Hepatocyte (in vitro differentiated cells): ENCODE measurements at regions not wholly inside any gene's neighbourhood (a gene's known extent, or its start where the extent isn't known, plus 50 kb on each side); places are given as distances from the start of the nearest gene placed in this dataset.
A peak's percentile ranks its signal among the peaks of the same experiment; 100 is the strongest.

Experiments
- DNase-seq: peaks from one replicate; pipeline ENCODE4 v3.0.0-alpha.2; 2016; ENCODE audit warnings: low spot score
- H2AFZ ChIP-seq: fragments of 200-600 bp; sonication (generic); 2 replicates; pipeline ENCODE4 v1.6.0; 2016; ENCODE audit warnings: antibody characterized with exemption, mild to moderate bottlenecking
- H3K27ac ChIP-seq: fragments of 200-600 bp; sonication (generic); 2 replicates; pipeline ENCODE4 v1.5.1; 2016; ENCODE audit warnings: mild to moderate bottlenecking
- H3K27me3 ChIP-seq: fragments of 200-600 bp; sonication (generic); 2 replicates; pipeline ENCODE4 v1.6.1; 2016
- H3K36me3 ChIP-seq: fragments of 200-600 bp; sonication (generic); replicated peaks from 2 replicates; pipeline ENCODE4 v1.5.1; 2016; ENCODE audit warnings: low read depth; ENCODE audit not compliant: insufficient read depth
- H3K4me1 ChIP-seq: fragments of 200-600 bp; sonication (generic); 2 replicates; pipeline ENCODE4 v1.5.1; 2016; ENCODE audit warnings: mild to moderate bottlenecking, moderate library complexity; ENCODE audit not compliant: insufficient read depth
- H3K4me2 ChIP-seq: fragments of 200-600 bp; sonication (generic); 2 replicates; pipeline ENCODE4 v1.6.0; 2016
- H3K4me3 ChIP-seq: fragments of 200-600 bp; sonication (generic); 2 replicates; pipeline ENCODE4 v1.5.1; 2016; ENCODE audit warnings: mild to moderate bottlenecking
- H3K79me2 ChIP-seq: fragments of 200-600 bp; sonication (generic); 2 replicates; pipeline ENCODE4 v1.6.0; 2017; ENCODE audit warnings: mild to moderate bottlenecking
- H3K9me2 ChIP-seq: fragments of 200-600 bp; sonication (generic); replicated peaks from 2 replicates; pipeline ENCODE4 v1.6.0; 2017; ENCODE audit warnings: mild to moderate bottlenecking; ENCODE audit not compliant: insufficient read depth
- H3K9me3 ChIP-seq: fragments of 200-600 bp; sonication (generic); 2 replicates; pipeline ENCODE4 v1.5.1; 2016; ENCODE audit warnings: low read depth, mild to moderate bottlenecking
- H4K20me1 ChIP-seq: fragments of 200-600 bp; sonication (generic); 2 replicates; pipeline ENCODE4 v1.6.0; 2016; ENCODE audit warnings: mild to moderate bottlenecking; ENCODE audit not compliant: insufficient read depth, poor library complexity, severe bottlenecking
- EZH2 ChIP-seq: fragments of 200-600 bp; sonication (generic); IDR thresholded peaks from 2 replicates; pipeline ENCODE4 v1.6.1; 2016; ENCODE audit warnings: antibody characterized with exemption, mild to moderate bottlenecking, borderline replicate concordance
- EZH2phosphoT487 ChIP-seq: fragments of 200-600 bp; sonication (generic); IDR thresholded peaks from one replicate; pipeline ENCODE4 v1.6.1; 2018; ENCODE audit warnings: antibody characterized with exemption, mild to moderate bottlenecking, low read depth, moderate library complexity; ENCODE audit not compliant: unreplicated experiment, severe bottlenecking
- WGBS: methylation state at CpG from one replicate; pipeline ENCODE4 v1.1.6; 2016; ENCODE audit warnings: low lambda C conversion rate; ENCODE audit errors: missing lambda C conversion rate; 5-methylcytosine and 5-hydroxymethylcytosine counted together
- TF ChIP-seq, protein P1 (sequence below): fragments of 200-600 bp; sonication (generic); IDR thresholded peaks from 2 replicates; pipeline ENCODE4 v1.5.1; 2016; ENCODE audit warnings: antibody characterized with exemption, mild to moderate bottlenecking; ENCODE audit not compliant: poor library complexity

- 37% methylated on average over 13 of the region's 13 CpGs for WGBS
- Histone ChIP-seq H4K20me1 (no peaks in the 10 kb centered on the region), H3K4me3 (no peak overlapping the region), H3K4me1 (peaks cover 34% of the 10 kb centered on the region), H3K27me3 (peaks cover 4% of the 10 kb centered on the region), H3K27ac (peak overlapping the region; percentile 40), H2AFZ (no peak overlapping the region), H3K4me2 (no peak overlapping the region), H3K9me3 (no peaks in the 10 kb centered on the region), H3K79me2 (no peaks in the 10 kb centered on the region), H3K36me3 (no peaks in the 10 kb centered on the region), H3K9me2 (no peaks in the 10 kb centered on the region)
- TF ChIP-seq EZH2, result no peak
- no peak for TF ChIP-seq EZH2phosphoT487
- TF ChIP-seq, protein P1, sequence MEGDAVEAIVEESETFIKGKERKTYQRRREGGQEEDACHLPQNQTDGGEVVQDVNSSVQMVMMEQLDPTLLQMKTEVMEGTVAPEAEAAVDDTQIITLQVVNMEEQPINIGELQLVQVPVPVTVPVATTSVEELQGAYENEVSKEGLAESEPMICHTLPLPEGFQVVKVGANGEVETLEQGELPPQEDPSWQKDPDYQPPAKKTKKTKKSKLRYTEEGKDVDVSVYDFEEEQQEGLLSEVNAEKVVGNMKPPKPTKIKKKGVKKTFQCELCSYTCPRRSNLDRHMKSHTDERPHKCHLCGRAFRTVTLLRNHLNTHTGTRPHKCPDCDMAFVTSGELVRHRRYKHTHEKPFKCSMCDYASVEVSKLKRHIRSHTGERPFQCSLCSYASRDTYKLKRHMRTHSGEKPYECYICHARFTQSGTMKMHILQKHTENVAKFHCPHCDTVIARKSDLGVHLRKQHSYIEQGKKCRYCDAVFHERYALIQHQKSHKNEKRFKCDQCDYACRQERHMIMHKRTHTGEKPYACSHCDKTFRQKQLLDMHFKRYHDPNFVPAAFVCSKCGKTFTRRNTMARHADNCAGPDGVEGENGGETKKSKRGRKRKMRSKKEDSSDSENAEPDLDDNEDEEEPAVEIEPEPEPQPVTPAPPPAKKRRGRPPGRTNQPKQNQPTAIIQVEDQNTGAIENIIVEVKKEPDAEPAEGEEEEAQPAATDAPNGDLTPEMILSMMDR, result no peak
- DNase-seq, result no peak
These were observed 313.4 kb downstream of the BUD13 start for GRCh38 chr11:116459185-116460045.

- DNase-seq, result no peak
- Histone ChIP-seq H3K79me2 (no peaks in the 10 kb centered on the region), H3K4me1 (peaks cover 34% of the 10 kb centered on the region), H2AFZ (no peak overlapping the region), H3K4me2 (no peak overlapping the region), H3K27ac (peak overlapping the region; percentile 29), H3K9me3 (no peaks in the 10 kb centered on the region), H3K4me3 (no peak overlapping the region), H3K36me3 (no peaks in the 10 kb centered on the region), H3K27me3 (peaks cover 4% of the 10 kb centered on the region), H3K9me2 (no peaks in the 10 kb centered on the region), H4K20me1 (no peaks in the 10 kb centered on the region)
- 69% methylated on average over 4 of the region's 4 CpGs for WGBS
- TF ChIP-seq EZH2phosphoT487 (no peak), EZH2 (no peak)
- TF ChIP-seq, protein P1, result no peak
These were observed 314.2 kb downstream of the BUD13 start for GRCh38 chr11:116458546-116458945.

- no peak overlapping the region for H3K4me3 ChIP-seq
- TF ChIP-seq, protein P1, result no peak
- TF ChIP-seq EZH2phosphoT487 (no peak), EZH2 (no peak)
- peak; percentile 49 for DNase-seq
- no peak overlapping the region for H3K4me2 ChIP-seq
- no peaks in the 10 kb centered on the region for H4K20me1 ChIP-seq
- H3K79me2 ChIP-seq, result no peaks in the 10 kb centered on the region
- H3K27ac ChIP-seq, result peak overlapping the region; percentile 53
- no peaks in the 10 kb centered on the region for H3K9me2 ChIP-seq
- H3K4me1 ChIP-seq, result peaks cover 34% of the 10 kb centered on the region
- WGBS, result 35% methylated on average over 10 of the region's 10 CpGs
- H3K27me3 ChIP-seq, result peaks cover under 1% of the 10 kb centered on the region
- H3K36me3 ChIP-seq, result no peaks in the 10 kb centered on the region
- no peaks in the 10 kb centered on the region for H3K9me3 ChIP-seq
- no peak overlapping the region for H2AFZ ChIP-seq
These were observed 315.3 kb downstream of the BUD13 start for GRCh38 chr11:116457336-116458007.
